Testis (tissue), 2 donors: ENCODE measurements at regions not wholly inside any gene's neighbourhood (a gene's known extent, or its start where the extent isn't known, plus 50 kb on each side); places are given as distances from the start of the nearest gene placed in this dataset.

Experiments used
- DNase-seq: peaks from one replicate; pipeline ENCODE4 v3.0.0-alpha.2; 2019
- H3K27ac ChIP-seq, 2 donors: fragments of 200-600 bp; sonication (generic); one replicate each; pipeline ENCODE4 v1.5.1; 2019
- H3K27me3 ChIP-seq: fragments of 200-600 bp; sonication (generic); one replicate; pipeline ENCODE4 v1.5.1; 2019
- H3K36me3 ChIP-seq: fragments of 200-600 bp; sonication (generic); one replicate; pipeline ENCODE4 v1.5.1; 2017; ENCODE audit warnings: low read depth; ENCODE audit errors: missing control alignments
- H3K4me1 ChIP-seq: fragments of 200-600 bp; sonication (generic); one replicate; pipeline ENCODE4 v1.5.1; 2019
- H3K4me3 ChIP-seq, 2 donors: fragments of 200-600 bp; sonication (generic); one replicate each; pipeline ENCODE4 v1.5.1; 2017 to 2019
- H3K9me3 ChIP-seq: fragments of 200-600 bp; sonication (generic); one replicate; pipeline ENCODE4 v1.5.1; 2017
- POLR2A ChIP-seq: fragments of 450-650 bp; IDR thresholded peaks from one replicate; pipeline ENCODE4 v1.6.1; 2017; ENCODE audit warnings: antibody characterized with exemption, mild to moderate bottlenecking, moderate library complexity
- WGBS, 2 donors: methylation state at CpG; one replicate each; pipeline ENCODE4 v1.1.5; 2018; 5-methylcytosine and 5-hydroxymethylcytosine counted together
- intact Hi-C: fragments of 100-400 bp; cut with DNase I; formaldehyde crosslinking; loops from one replicate; pipeline ENCODE4 v1.15.1; 2023; ENCODE audit warnings: low total_unique reads
- TF ChIP-seq, protein P1 (sequence below), 3 experiments: fragments of 450-650 bp in 2 of 3; fragments of 200-600 bp in 1 of 3; sonication (generic) in 1 of 3; IDR thresholded peaks; one replicate each; pipeline ENCODE4 v1.5.1; 2016 to 2019; ENCODE audit warnings: antibody characterized with exemption in 3 of 3, mild to moderate bottlenecking in 2 of 3, moderate library complexity in 1 of 3

GRCh38 chr14:64639340-64639821, 64.8 kb upstream of the PLEKHG3 start:
- no peak for DNase-seq
- no peak overlapping the region for H3K4me3 ChIP-seq
- no peaks in the 10 kb centered on the region for H3K36me3 ChIP-seq
- H3K4me1 ChIP-seq, result peaks cover 3% of the 10 kb centered on the region
- no peak for TF ChIP-seq POLR2A
- TF ChIP-seq, protein P1, sequence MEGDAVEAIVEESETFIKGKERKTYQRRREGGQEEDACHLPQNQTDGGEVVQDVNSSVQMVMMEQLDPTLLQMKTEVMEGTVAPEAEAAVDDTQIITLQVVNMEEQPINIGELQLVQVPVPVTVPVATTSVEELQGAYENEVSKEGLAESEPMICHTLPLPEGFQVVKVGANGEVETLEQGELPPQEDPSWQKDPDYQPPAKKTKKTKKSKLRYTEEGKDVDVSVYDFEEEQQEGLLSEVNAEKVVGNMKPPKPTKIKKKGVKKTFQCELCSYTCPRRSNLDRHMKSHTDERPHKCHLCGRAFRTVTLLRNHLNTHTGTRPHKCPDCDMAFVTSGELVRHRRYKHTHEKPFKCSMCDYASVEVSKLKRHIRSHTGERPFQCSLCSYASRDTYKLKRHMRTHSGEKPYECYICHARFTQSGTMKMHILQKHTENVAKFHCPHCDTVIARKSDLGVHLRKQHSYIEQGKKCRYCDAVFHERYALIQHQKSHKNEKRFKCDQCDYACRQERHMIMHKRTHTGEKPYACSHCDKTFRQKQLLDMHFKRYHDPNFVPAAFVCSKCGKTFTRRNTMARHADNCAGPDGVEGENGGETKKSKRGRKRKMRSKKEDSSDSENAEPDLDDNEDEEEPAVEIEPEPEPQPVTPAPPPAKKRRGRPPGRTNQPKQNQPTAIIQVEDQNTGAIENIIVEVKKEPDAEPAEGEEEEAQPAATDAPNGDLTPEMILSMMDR (IDR thresholded peaks at IDR 0.05), result no peak
- no peak overlapping the region for H3K27ac ChIP-seq
- H3K27me3 ChIP-seq, result no peaks in the 10 kb centered on the region
- 70 to 91% methylated on average over 3 of the region's 3 CpGs for WGBS, 2 donors
- H3K9me3 ChIP-seq, result no peaks in the 10 kb centered on the region
- intact Hi-C loops, result loop anchor here (10.0 kb wide), 1 partner anchor 95 kb away; the partner anchor contains the start of genes HSPA2 and PPP1R36

GRCh38 chr14:64640839-64641238, 63.4 kb upstream of the PLEKHG3 start:
- intact Hi-C loops, result no loop called here
- Histone ChIP-seq H3K4me1 (no peaks in the 10 kb centered on the region), H3K9me3 (no peaks in the 10 kb centered on the region), H3K27ac (no peak overlapping the region), H3K36me3 (no peaks in the 10 kb centered on the region), H3K4me3 (no peak overlapping the region), H3K27me3 (no peaks in the 10 kb centered on the region)
- WGBS, 2 donors, result 94 to 100% methylated on average over 1 of the region's 1 CpG
- no peak for TF ChIP-seq POLR2A
- TF ChIP-seq, protein P1 (IDR thresholded peaks at IDR 0.05), result no peak
- DNase-seq, result no peak

- 85 to 95% methylated on average over 3 of the region's 3 CpGs for WGBS, 2 donors
- Histone ChIP-seq H3K4me1 (no peaks in the 10 kb centered on the region), H3K27ac (no peak overlapping the region), H3K36me3 (no peaks in the 10 kb centered on the region), H3K9me3 (no peaks in the 10 kb centered on the region), H3K27me3 (no peaks in the 10 kb centered on the region), H3K4me3 (no peak overlapping the region)
- no peak for TF ChIP-seq POLR2A
- TF ChIP-seq, protein P1 (IDR thresholded peaks at IDR 0.05), result no peak
- no peak for DNase-seq
- intact Hi-C loops, result no loop called here
Measured at GRCh38 chr14:64641760-64642159, 62.5 kb upstream of the PLEKHG3 start.

DNA sequence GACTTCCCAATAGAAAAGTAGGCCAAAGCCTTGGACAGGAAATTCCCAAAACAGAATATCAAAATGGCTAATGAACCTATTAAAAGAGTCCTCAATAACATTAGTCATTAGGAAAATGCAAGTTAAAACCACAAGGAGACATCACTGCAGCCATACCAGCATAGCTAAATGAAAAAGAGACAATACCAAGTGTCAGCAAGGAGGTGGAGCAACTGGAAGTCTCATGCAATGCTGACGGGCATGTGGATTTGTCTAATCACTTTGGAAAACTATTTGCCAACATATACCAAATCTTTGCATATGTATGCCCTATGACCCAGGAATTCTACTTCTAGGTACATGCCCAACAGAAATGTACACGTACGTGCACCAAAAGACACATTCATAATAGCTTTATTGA, 60.5 kb upstream of the PLEKHG3 start:
- WGBS, 2 donors, result 72 to 98% methylated on average over 3 of the region's 3 CpGs
- intact Hi-C loops, result no loop called here
- Histone ChIP-seq H3K36me3 (no peaks in the 10 kb centered on the region), H3K9me3 (no peaks in the 10 kb centered on the region), H3K4me3 (no peak overlapping the region), H3K27ac (no peak overlapping the region), H3K27me3 (no peaks in the 10 kb centered on the region), H3K4me1 (no peaks in the 10 kb centered on the region)
- no peak for DNase-seq
- TF ChIP-seq, protein P1 (IDR thresholded peaks at IDR 0.05), result no peak
- no peak for TF ChIP-seq POLR2A

GRCh38 chr14:64644629-64645028, 59.6 kb upstream of the PLEKHG3 start:
- H3K27ac ChIP-seq, result no peak overlapping the region
- no peaks in the 10 kb centered on the region for H3K27me3 ChIP-seq
- H3K9me3 ChIP-seq, result no peaks in the 10 kb centered on the region
- no peak for DNase-seq
- no peak overlapping the region for H3K4me3 ChIP-seq
- intact Hi-C loops, result no loop called here
- no peak for TF ChIP-seq POLR2A
- TF ChIP-seq, protein P1 (IDR thresholded peaks at IDR 0.05), result no peak
- peaks cover 5% of the 10 kb centered on the region for H3K4me1 ChIP-seq
- H3K36me3 ChIP-seq, result no peaks in the 10 kb centered on the region
- WGBS, 2 donors, result 85 to 88% methylated on average over 8 of the region's 8 CpGs
